ENCODE measurements at regions not wholly inside any gene's neighbourhood (a gene's known extent, or its start where the extent isn't known, plus 50 kb on each side); places are given as distances from the start of the nearest gene placed in this dataset.
"Not testable (repeated sequence)": the region's sequence is repeated elsewhere in the genome, so short reads cannot be mapped to it uniquely, and the experiment has no call there.

DNA sequence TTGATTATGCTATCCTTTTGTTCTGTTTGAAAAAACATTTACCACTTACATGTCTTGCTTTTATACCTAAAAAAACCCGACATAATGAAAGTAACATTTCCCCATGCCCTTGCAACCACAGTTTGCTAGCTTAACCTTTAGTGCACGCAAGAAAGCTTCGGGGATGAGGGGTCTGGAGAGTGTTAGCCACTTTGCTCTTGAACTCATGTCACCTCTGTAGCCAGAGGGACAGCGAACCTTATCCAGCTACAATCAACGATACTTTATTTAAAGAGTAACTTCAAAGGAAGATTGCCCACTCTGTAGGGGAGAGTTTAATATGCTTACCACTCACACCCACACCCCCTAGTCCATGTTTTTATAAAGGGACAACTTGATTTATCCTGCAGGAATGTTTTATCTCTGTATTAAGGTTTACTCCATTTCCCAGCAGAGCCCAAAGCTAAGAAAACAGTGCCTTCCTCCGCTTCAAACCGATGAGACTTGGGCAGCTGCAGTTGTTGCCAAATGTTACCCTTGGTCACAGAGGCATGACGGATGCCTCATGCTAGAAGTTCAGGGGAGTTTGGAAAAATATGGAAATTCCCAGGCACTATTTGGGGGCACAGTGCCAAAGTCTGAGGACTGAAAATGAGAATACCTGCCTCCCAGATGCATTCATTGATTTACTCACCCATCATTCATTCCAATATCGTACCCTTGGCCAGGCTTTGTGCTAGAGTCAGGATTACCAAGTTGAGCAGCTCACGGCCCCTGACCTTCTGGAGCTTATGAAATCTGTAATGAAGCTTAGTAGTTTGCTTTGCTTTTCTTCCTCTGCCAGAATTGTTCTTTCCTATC is 61.4 kb upstream of the VCAM1 start:
- Histone ChIP-seq H3K14ac (ENCODE audit: low read length) (no peak overlapping the region), H4K8ac (ENCODE audit: low read depth, low read length) (no peak overlapping the region), H2BK12ac (ENCODE audit: low read length) (no peak overlapping the region), H2BK120ac (ENCODE audit: low read depth, low read length) (no peak overlapping the region), H3K4me3 (ENCODE audit: low read length in 2 of 2) (no peak overlapping the region), H4K91ac (ENCODE audit: low read depth, low read length, poor library complexity) (no peak overlapping the region), H3K4me2 (ENCODE audit: insufficient read depth, low read length, poor library complexity, severe bottlenecking) (no peak overlapping the region), H3K4ac (ENCODE audit: low read length) (no peak overlapping the region), H2AK5ac (ENCODE audit: low read depth, low read length) (no peak overlapping the region), H3K18ac (ENCODE audit: low read length) (no peak overlapping the region), H3K9ac (ENCODE audit: low read depth, low read length, poor library complexity) (no peak overlapping the region), H3K23ac (ENCODE audit: low read depth, low read length, poor library complexity) (no peak overlapping the region), H3K79me1 (ENCODE audit: low read depth, low read length) (no peaks in the 10 kb centered on the region), H3K27ac (replicated peaks; ENCODE audit: low read length) (no peak overlapping the region), H2AFZ (ENCODE audit: low read length) (no peak overlapping the region), H2BK15ac (ENCODE audit: low read length) (no peak overlapping the region), H3K9me3 (replicated peaks in 1 of 2; ENCODE audit: control insufficient read depth in 2 of 2, insufficient read depth in 1 of 2, low read depth in 1 of 2, low read length in 2 of 2) (no peaks in the 10 kb centered on the region), H2BK5ac (ENCODE audit: low read length) (no peak overlapping the region), H3K27me3 (ENCODE audit: control insufficient read depth in 3 of 3, insufficient read depth in 3 of 3, low read depth in 1 of 3, low read length in 3 of 3) (no peaks in the 10 kb centered on the region), H3K36me3 (replicated peaks in 1 of 2; ENCODE audit: control insufficient read depth in 2 of 2, insufficient read depth in 2 of 2, low read length in 2 of 2) (no peaks in the 10 kb centered on the region), H3K4me1 (ENCODE audit: control insufficient read depth in 2 of 2, insufficient read depth in 1 of 2, low read depth in 1 of 2, low read length in 2 of 2) (peaks cover 0 to 2% of the 10 kb centered on the region in 2 donors)
- no peak for DNase-seq (ENCODE audit: low spot score)
- no CpG with 5 or more reads among the region's 10 CpGs for WGBS, 2 donors (ENCODE audit: extremely low coverage in 2 of 2, insufficient read length in 2 of 2, insufficient replicate concordance in 1 of 2)

DNA sequence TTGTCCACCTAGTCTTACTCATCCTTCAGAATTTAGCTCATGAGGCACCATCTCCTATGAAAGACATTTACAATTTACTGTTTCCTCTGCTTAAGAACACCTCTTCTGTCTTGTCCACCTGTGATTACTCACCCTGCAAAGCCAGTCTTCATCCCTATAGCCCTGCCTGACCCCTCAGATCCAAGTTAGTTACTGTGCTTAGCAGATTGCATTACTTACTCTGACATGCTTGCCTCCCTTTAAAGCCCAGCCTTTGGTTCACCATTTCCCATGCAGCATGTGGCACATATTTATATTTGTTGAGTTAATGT is 60.9 kb upstream of the VCAM1 start:
- DNase-seq (ENCODE audit: low spot score) = no peak
- no peak overlapping the region for H3K4ac ChIP-seq (ENCODE audit: low read length)
- H3K9me3 ChIP-seq (replicated peaks in 1 of 2; ENCODE audit: control insufficient read depth in 2 of 2, insufficient read depth in 1 of 2, low read depth in 1 of 2, low read length in 2 of 2) = no peaks in the 10 kb centered on the region
- H3K18ac ChIP-seq (ENCODE audit: low read length) = no peak overlapping the region
- H3K4me2 ChIP-seq (ENCODE audit: insufficient read depth, low read length, poor library complexity, severe bottlenecking) = no peak overlapping the region
- H2BK5ac ChIP-seq (ENCODE audit: low read length) = no peak overlapping the region
- H3K27ac ChIP-seq (replicated peaks; ENCODE audit: low read length) = no peak overlapping the region
- no peaks in the 10 kb centered on the region for H3K36me3 ChIP-seq (replicated peaks in 1 of 2; ENCODE audit: control insufficient read depth in 2 of 2, insufficient read depth in 2 of 2, low read length in 2 of 2)
- no peaks in the 10 kb centered on the region for H3K79me1 ChIP-seq (ENCODE audit: low read depth, low read length)
- no peak overlapping the region for H2BK15ac ChIP-seq (ENCODE audit: low read length)
- H2AFZ ChIP-seq (ENCODE audit: low read length) = no peak overlapping the region
- H3K4me1 ChIP-seq (ENCODE audit: control insufficient read depth in 2 of 2, insufficient read depth in 1 of 2, low read depth in 1 of 2, low read length in 2 of 2) = peaks cover 0 to 2% of the 10 kb centered on the region in 2 donors
- H2BK120ac ChIP-seq (ENCODE audit: low read depth, low read length) = no peak overlapping the region
- H3K27me3 ChIP-seq (ENCODE audit: control insufficient read depth in 3 of 3, insufficient read depth in 3 of 3, low read depth in 1 of 3, low read length in 3 of 3) = no peaks in the 10 kb centered on the region
- no peak overlapping the region for H4K91ac ChIP-seq (ENCODE audit: low read depth, low read length, poor library complexity)
- H3K9ac ChIP-seq (ENCODE audit: low read depth, low read length, poor library complexity) = no peak overlapping the region
- no peak overlapping the region for H2BK12ac ChIP-seq (ENCODE audit: low read length)
- no peak overlapping the region for H4K8ac ChIP-seq (ENCODE audit: low read depth, low read length)
- no peak overlapping the region for H3K23ac ChIP-seq (ENCODE audit: low read depth, low read length, poor library complexity)
- no peak overlapping the region for H3K4me3 ChIP-seq (ENCODE audit: low read length in 2 of 2)
- no peak overlapping the region for H2AK5ac ChIP-seq (ENCODE audit: low read depth, low read length)
- no peak overlapping the region for H3K14ac ChIP-seq (ENCODE audit: low read length)

DNA sequence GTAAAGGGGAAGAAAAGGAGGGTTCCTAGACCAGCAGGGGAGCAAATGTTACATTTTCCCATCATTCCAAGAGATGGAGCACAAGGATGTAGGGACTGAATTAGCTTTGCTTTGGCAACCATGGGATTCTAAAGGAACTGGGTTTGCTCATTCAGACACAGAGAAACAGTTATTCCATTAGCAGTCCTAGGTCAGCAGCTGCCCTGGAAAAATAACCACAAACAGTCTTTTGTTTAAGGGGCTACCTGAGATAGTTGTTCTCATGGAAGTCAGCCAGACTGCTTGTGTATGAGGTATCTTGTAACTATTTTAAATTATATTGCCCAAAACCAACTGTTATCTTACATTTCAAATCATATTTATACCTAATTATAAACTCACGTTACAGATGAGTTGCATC is 58.4 kb upstream of the VCAM1 start:
- Histone ChIP-seq H2BK120ac (ENCODE audit: low read depth, low read length) (no peak overlapping the region), H2BK15ac (ENCODE audit: low read length) (no peak overlapping the region), H3K9ac (ENCODE audit: low read depth, low read length, poor library complexity) (no peak overlapping the region), H2BK12ac (ENCODE audit: low read length) (no peak overlapping the region), H3K4ac (ENCODE audit: low read length) (no peak overlapping the region), H3K27ac (replicated peaks; ENCODE audit: low read length) (no peak overlapping the region), H3K79me1 (ENCODE audit: low read depth, low read length) (no peaks in the 10 kb centered on the region), H3K23ac (ENCODE audit: low read depth, low read length, poor library complexity) (no peak overlapping the region), H3K36me3 (replicated peaks in 1 of 2; ENCODE audit: control insufficient read depth in 2 of 2, insufficient read depth in 2 of 2, low read length in 2 of 2) (no peaks in the 10 kb centered on the region), H3K18ac (ENCODE audit: low read length) (no peak overlapping the region), H3K4me1 (ENCODE audit: control insufficient read depth in 2 of 2, insufficient read depth in 1 of 2, low read depth in 1 of 2, low read length in 2 of 2) (peaks cover 0 to 2% of the 10 kb centered on the region in 2 donors), H3K4me3 (ENCODE audit: low read length in 2 of 2) (no peak overlapping the region), H2AK5ac (ENCODE audit: low read depth, low read length) (no peak overlapping the region), H2AFZ (ENCODE audit: low read length) (no peak overlapping the region), H4K91ac (ENCODE audit: low read depth, low read length, poor library complexity) (no peak overlapping the region), H3K27me3 (ENCODE audit: control insufficient read depth in 3 of 3, insufficient read depth in 3 of 3, low read depth in 1 of 3, low read length in 3 of 3) (no peaks in the 10 kb centered on the region), H2BK5ac (ENCODE audit: low read length) (no peak overlapping the region), H3K4me2 (ENCODE audit: insufficient read depth, low read length, poor library complexity, severe bottlenecking) (no peak overlapping the region), H3K9me3 (replicated peaks in 1 of 2; ENCODE audit: control insufficient read depth in 2 of 2, insufficient read depth in 1 of 2, low read depth in 1 of 2, low read length in 2 of 2) (no peaks in the 10 kb centered on the region), H4K8ac (ENCODE audit: low read depth, low read length) (no peak overlapping the region), H3K14ac (ENCODE audit: low read length) (no peak overlapping the region)
- no CpG with 5 or more reads among the region's 1 CpG for WGBS, 2 donors (ENCODE audit: extremely low coverage in 2 of 2, insufficient read length in 2 of 2, insufficient replicate concordance in 1 of 2)
- no peak for DNase-seq (ENCODE audit: low spot score)

DNA sequence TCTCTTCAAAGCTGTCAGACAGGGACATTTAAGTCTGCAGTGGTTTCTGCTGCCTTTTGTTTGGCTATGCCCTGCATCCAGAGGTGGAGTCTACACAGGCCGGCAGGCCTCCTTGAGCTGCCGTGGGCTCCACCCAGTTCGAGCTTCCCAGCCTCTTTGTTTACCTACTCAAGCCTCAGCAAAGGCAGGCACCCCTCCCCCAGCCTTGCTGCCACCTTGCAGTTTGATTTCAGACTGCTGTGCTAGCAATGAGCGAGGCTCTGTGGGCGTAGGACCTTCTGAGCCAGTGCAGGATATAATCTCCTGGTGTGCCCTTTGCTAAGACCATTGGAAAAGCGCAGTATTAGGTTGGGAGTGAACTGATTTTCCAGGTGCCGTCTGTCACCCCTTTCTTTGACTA is 51.0 kb upstream of the VCAM1 start:
- not testable (repeated sequence) for H3K4me1 ChIP-seq (ENCODE audit: control insufficient read depth in 2 of 2, insufficient read depth in 1 of 2, low read depth in 1 of 2, low read length in 2 of 2); H2BK5ac ChIP-seq (ENCODE audit: low read length); H4K8ac ChIP-seq (ENCODE audit: low read depth, low read length); H3K27ac ChIP-seq (replicated peaks; ENCODE audit: low read length); H3K14ac ChIP-seq (ENCODE audit: low read length); H2BK15ac ChIP-seq (ENCODE audit: low read length); H3K18ac ChIP-seq (ENCODE audit: low read length); DNase-seq (ENCODE audit: low spot score); H3K4me2 ChIP-seq (ENCODE audit: insufficient read depth, low read length, poor library complexity, severe bottlenecking); H3K79me1 ChIP-seq (ENCODE audit: low read depth, low read length); H4K91ac ChIP-seq (ENCODE audit: low read depth, low read length, poor library complexity); H3K36me3 ChIP-seq (replicated peaks in 1 of 2; ENCODE audit: control insufficient read depth in 2 of 2, insufficient read depth in 2 of 2, low read length in 2 of 2); H2AFZ ChIP-seq (ENCODE audit: low read length); H3K4me3 ChIP-seq (ENCODE audit: low read length in 2 of 2); H3K23ac ChIP-seq (ENCODE audit: low read depth, low read length, poor library complexity); H2BK120ac ChIP-seq (ENCODE audit: low read depth, low read length); H2AK5ac ChIP-seq (ENCODE audit: low read depth, low read length); H3K4ac ChIP-seq (ENCODE audit: low read length); H3K9ac ChIP-seq (ENCODE audit: low read depth, low read length, poor library complexity); H3K9me3 ChIP-seq (replicated peaks in 1 of 2; ENCODE audit: control insufficient read depth in 2 of 2, insufficient read depth in 1 of 2, low read depth in 1 of 2, low read length in 2 of 2); H3K27me3 ChIP-seq (ENCODE audit: control insufficient read depth in 3 of 3, insufficient read depth in 3 of 3, low read depth in 1 of 3, low read length in 3 of 3); H2BK12ac ChIP-seq (ENCODE audit: low read length)
- no CpG with 5 or more reads among the region's 7 CpGs for WGBS, 2 donors (ENCODE audit: extremely low coverage in 2 of 2, insufficient read length in 2 of 2, insufficient replicate concordance in 1 of 2)

All from neuronal stem cell (in vitro differentiated cells).